H1 (cell line): ENCODE measurements at regions not wholly inside any gene's neighbourhood (a gene's known extent, or its start where the extent isn't known, plus 50 kb on each side); places are given as distances from the start of the nearest gene placed in this dataset.

Source experiments
- CTCF ChIA-PET: fragments of 300-600 bp; sonication (Branson Sonifier 250); formaldehyde crosslinking; loops from one replicate; lab custom pipeline; 2021; ENCODE audit not compliant: partially characterized antibody; lab: Charles Lee
- POLR2A ChIA-PET: fragments of 300-600 bp; sonication (Branson Sonifier 250); formaldehyde crosslinking; loops from one replicate; lab custom pipeline; 2021; ENCODE audit warnings: inconsistent platforms; ENCODE audit not compliant: partially characterized antibody; lab: Charles Lee
- DNase-seq, 2 experiments: peaks; one replicate each; pipeline versions ENCODE4 v3.0.0 to v3.0.0-alpha.2; 2010 to 2022; ENCODE audit warnings: low spot score in 2 of 2, low read depth in 1 of 2, mixed read lengths in 1 of 2
- FAIRE-seq: peaks from 2 replicates; lab custom pipeline; 2011; peaks lifted over from hg19 to GRCh38; lab: Jason Lieb, UNC
- H2AFZ ChIP-seq: 2 replicates; pipeline ENCODE4 v1.8.1; 2012; ENCODE audit warnings: low read length, inconsistent platforms
- H2AK5ac ChIP-seq: 2 replicates; pipeline ENCODE4 v1.6.1; 2013; ENCODE audit warnings: low read depth, low read length
- H2BK120ac ChIP-seq: replicated peaks from 2 replicates; pipeline ENCODE3; 2013; ENCODE audit warnings: low read depth, low read length, inconsistent platforms
- H2BK12ac ChIP-seq: 2 replicates; pipeline ENCODE4 v1.6.1; 2013; ENCODE audit warnings: low read depth, low read length
- H2BK15ac ChIP-seq: 2 replicates; pipeline ENCODE4 v1.6.1; 2013; ENCODE audit warnings: low read length
- H2BK20ac ChIP-seq: 2 replicates; pipeline ENCODE4 v1.6.1; 2013; ENCODE audit warnings: low read length
- H2BK5ac ChIP-seq: 2 replicates; pipeline ENCODE4 v1.6.1; 2013; ENCODE audit warnings: low read depth, low read length
- H3K14ac ChIP-seq: 2 replicates; pipeline ENCODE4 v1.6.1; 2013; ENCODE audit warnings: inconsistent platforms; ENCODE audit not compliant: insufficient read length
- H3K18ac ChIP-seq: 2 replicates; pipeline ENCODE4 v1.6.1; 2013; ENCODE audit warnings: low read length; ENCODE audit errors: extremely low read depth
- H3K23ac ChIP-seq: 2 replicates; pipeline ENCODE4 v1.6.1; 2013; ENCODE audit warnings: inconsistent platforms; ENCODE audit not compliant: insufficient read length
- H3K23me2 ChIP-seq: 2 replicates; pipeline ENCODE4 v1.6.1; 2013; ENCODE audit warnings: low read depth, low read length
- H3K27ac ChIP-seq: 2 replicates; pipeline ENCODE4 v1.6.1; 2011; ENCODE audit warnings: low read depth, low read length, inconsistent platforms
- H3K27me3 ChIP-seq, 4 experiments: replicated peaks in 1 of 4; 1 replicate in 1 of 4; 2 replicates in 3 of 4; pipeline versions ENCODE4 v1.6.1 to v1.8.1; 2011 to 2013; ENCODE audit warnings: low read length in 3 of 4, mild to moderate bottlenecking in 3 of 4, inconsistent platforms in 2 of 4, mixed read lengths in 2 of 4, moderate library complexity in 1 of 4; ENCODE audit not compliant: control insufficient read depth in 3 of 4, insufficient read depth in 3 of 4; ENCODE audit errors: extremely low read depth in 1 of 4
- H3K36me3 ChIP-seq, 4 experiments: 2 replicates each; pipeline versions ENCODE4 v1.6.1 to v1.8.1; 2011 to 2013; ENCODE audit warnings: mild to moderate bottlenecking in 4 of 4, low read length in 3 of 4, moderate library complexity in 2 of 4, control low read depth in 1 of 4, inconsistent platforms in 1 of 4; ENCODE audit not compliant: insufficient read depth in 4 of 4, control insufficient read depth in 2 of 4
- H3K4ac ChIP-seq: replicated peaks from 2 replicates; pipeline ENCODE3; 2013; ENCODE audit warnings: low read length, low read depth, mixed read lengths, inconsistent platforms; ENCODE audit not compliant: insufficient read length
- H3K4me1 ChIP-seq, 4 experiments: replicated peaks in 1 of 4; 1 replicate in 1 of 4; 2 replicates in 3 of 4; pipeline versions ENCODE4 v1.6.1 to v1.8.1; 2011 to 2013; ENCODE audit warnings: low read length in 3 of 4, inconsistent platforms in 2 of 4, mixed read lengths in 1 of 4; ENCODE audit not compliant: insufficient read depth in 4 of 4, control insufficient read depth in 3 of 4
- H3K4me2 ChIP-seq, 2 experiments: 2 replicates each; pipeline versions ENCODE4 v1.6.1 to v1.8.1; 2011 to 2013; ENCODE audit warnings: low read depth in 2 of 2, low read length in 2 of 2, control low read depth in 1 of 2, inconsistent platforms in 1 of 2, mild to moderate bottlenecking in 1 of 2; ENCODE audit not compliant: insufficient read depth in 1 of 2
- H3K4me3 ChIP-seq, 4 experiments: fragments of 200-600, 300-600 bp in 1 of 4; sonication (generic), shearing (Covaris generic), sonication (Bioruptor Twin) in 1 of 4; 2 replicates each; pipeline versions ENCODE4 v1.5.1 to v1.8.1; 2011 to 2016; ENCODE audit warnings: low read length in 4 of 4, low read depth in 3 of 4, control low read depth in 2 of 4, inconsistent platforms in 2 of 4, mild to moderate bottlenecking in 2 of 4, mixed read lengths in 1 of 4, moderate library complexity in 1 of 4; ENCODE audit not compliant: insufficient read depth in 2 of 4; ENCODE audit errors: extremely low read depth in 1 of 4
- H3K56ac ChIP-seq: replicated peaks from 2 replicates; pipeline ENCODE3; 2013; ENCODE audit warnings: low read depth, mild to moderate bottlenecking, mixed read lengths, low read length, inconsistent platforms; ENCODE audit not compliant: insufficient read length
- H3K79me1 ChIP-seq: 2 replicates; pipeline ENCODE4 v1.6.1; 2013; ENCODE audit warnings: low read depth, low read length, control low read depth
- H3K79me2 ChIP-seq, 2 experiments: 2 replicates each; pipeline versions ENCODE4 v1.6.1 to v1.8.1; 2012 to 2013; ENCODE audit warnings: low read length in 2 of 2, mild to moderate bottlenecking in 2 of 2, inconsistent platforms in 1 of 2; ENCODE audit not compliant: insufficient read depth in 2 of 2, control insufficient read depth in 1 of 2
- H3K9ac ChIP-seq, 4 experiments: replicated peaks in 1 of 4; 1 replicate in 1 of 4; 2 replicates in 3 of 4; pipeline versions ENCODE4 v1.6.1 to v1.8.1; 2011 to 2013; ENCODE audit warnings: low read depth in 3 of 4, low read length in 3 of 4, control low read depth in 2 of 4, mild to moderate bottlenecking in 2 of 4, moderate library complexity in 2 of 4, inconsistent platforms in 1 of 4; ENCODE audit errors: extremely low read depth in 1 of 4
- H3K9me3 ChIP-seq, 2 experiments: 2 replicates each; pipeline versions ENCODE4 v1.6.1 to v1.8.1; 2012 to 2013; ENCODE audit warnings: mild to moderate bottlenecking in 2 of 2, moderate library complexity in 2 of 2, control low read depth in 1 of 2, inconsistent platforms in 1 of 2, low read depth in 1 of 2, low read length in 1 of 2, mixed read lengths in 1 of 2; ENCODE audit not compliant: insufficient read depth in 2 of 2
- H4K20me1 ChIP-seq, 2 experiments: replicated peaks in 1 of 2; 2 replicates each; pipeline versions ENCODE3 to v1.8.1; 2011 to 2013; ENCODE audit warnings: inconsistent platforms in 2 of 2, low read length in 2 of 2, mild to moderate bottlenecking in 1 of 2; ENCODE audit not compliant: insufficient read depth in 2 of 2, control insufficient read depth in 1 of 2
- H4K5ac ChIP-seq: 2 replicates; pipeline ENCODE4 v1.6.1; 2013; ENCODE audit warnings: low read length, low read depth, mixed read lengths, inconsistent platforms; ENCODE audit not compliant: insufficient read length
- H4K8ac ChIP-seq: 2 replicates; pipeline ENCODE4 v1.8.0; 2013; ENCODE audit warnings: mild to moderate bottlenecking, moderate library complexity, low read length, inconsistent platforms; ENCODE audit not compliant: insufficient read depth; ENCODE audit errors: extremely low read depth
- H4K91ac ChIP-seq: replicated peaks from 2 replicates; pipeline ENCODE3; 2013; ENCODE audit warnings: low read length, mixed read lengths, inconsistent platforms; ENCODE audit not compliant: insufficient read length
- ATF3 ChIP-seq: IDR thresholded peaks from 2 replicates; pipeline ENCODE4 v1.6.1; 2011; ENCODE audit warnings: low read depth, mild to moderate bottlenecking, low read length; ENCODE audit not compliant: insufficient read depth
- CTBP2 ChIP-seq: IDR thresholded peaks from 2 replicates; pipeline ENCODE4 v1.7.0; 2011; ENCODE audit warnings: borderline replicate concordance, mild to moderate bottlenecking, moderate library complexity, mixed read lengths, low read length; ENCODE audit not compliant: insufficient read depth, insufficient read length
- EP300 ChIP-seq, 2 experiments: IDR thresholded peaks; 1 replicate in 1 of 2; 2 replicates in 1 of 2; pipeline ENCODE4 v1.6.1; 2011 to 2012; ENCODE audit warnings: low read depth in 2 of 2, low read length in 2 of 2, mild to moderate bottlenecking in 2 of 2, borderline replicate concordance in 1 of 2, inconsistent platforms in 1 of 2, moderate library complexity in 1 of 2
- FOSL1 ChIP-seq: IDR thresholded peaks from 2 replicates; pipeline ENCODE4 v1.6.1; 2011; ENCODE audit warnings: mild to moderate bottlenecking, low read depth, low read length, moderate library complexity; ENCODE audit not compliant: insufficient read depth
- HDAC2 ChIP-seq, 2 experiments: fragments of 300-600 bp in 1 of 2; sonication (generic) in 1 of 2; IDR thresholded peaks; 2 replicates each; pipeline ENCODE4 v1.6.1; 2011 to 2012; ENCODE audit warnings: low read depth in 2 of 2, low read length in 2 of 2, mild to moderate bottlenecking in 2 of 2, moderate library complexity in 2 of 2, borderline replicate concordance in 1 of 2, inconsistent platforms in 1 of 2
- HDAC6 ChIP-seq: IDR thresholded peaks from one replicate; pipeline ENCODE4 v1.7.1; 2012; ENCODE audit warnings: low read depth, mild to moderate bottlenecking, inconsistent platforms, low read length, moderate library complexity
- RXRA ChIP-seq: IDR thresholded peaks from 2 replicates; pipeline ENCODE4 v1.6.1; 2011; ENCODE audit warnings: low read depth, mild to moderate bottlenecking, low read length, moderate library complexity; ENCODE audit not compliant: insufficient read depth
- SP1 ChIP-seq: IDR thresholded peaks from 2 replicates; pipeline ENCODE4 v1.6.1; 2011; ENCODE audit warnings: low read depth, low read length
- TAF1 ChIP-seq: IDR thresholded peaks from 2 replicates; pipeline ENCODE4 v1.6.1; 2011; ENCODE audit warnings: mild to moderate bottlenecking, low read depth, low read length
- ZNF274 ChIP-seq: IDR thresholded peaks from 2 replicates; pipeline ENCODE4 v1.7.0; 2012; ENCODE audit warnings: low read length, borderline replicate concordance; ENCODE audit errors: extremely low read depth
- WGBS, 2 experiments: shearing (Covaris generic) in 1 of 2; methylation state at CpG; one replicate each; pipeline versions ENCODE4 v1.1.6 to v1.1.7; 2013 to 2015; ENCODE audit warnings: low lambda C conversion rate in 2 of 2, mixed read lengths in 2 of 2, inconsistent platforms in 1 of 2, low coverage in 1 of 2, missing lambda C conversion rate in 1 of 2; ENCODE audit not compliant: insufficient replicate concordance in 2 of 2, insufficient coverage in 1 of 2, insufficient read length in 1 of 2; ENCODE audit errors: extremely low coverage in 1 of 2, missing lambda C conversion rate in 1 of 2; 5-methylcytosine and 5-hydroxymethylcytosine counted together

- Histone ChIP-seq H2BK12ac (no peak overlapping the region; the same call in 1 of the 2 replicates), H3K18ac (no peak overlapping the region; the same call in 1 of the 2 replicates), H3K23me2 (no peaks in the 10 kb centered on the region), H4K8ac (no peak overlapping the region), H2BK20ac (0 out of 2 replicates have a peak overlapping the region, but pooled peaks have one; percentile 39), H3K56ac (no peak overlapping the region), H3K9ac (no peak overlapping the region), H3K4ac (no peak overlapping the region), H3K27ac (no peak overlapping the region; the same call in 1 of the 2 replicates), H2BK5ac (no peak overlapping the region), H2AFZ (no peak overlapping the region), H3K4me3 (no peak overlapping the region; a peak in 1 of 8 replicates), H3K23ac (no peak overlapping the region), H3K36me3 (no peaks in the 10 kb centered on the region), H4K20me1 (no peaks in the 10 kb centered on the region), H3K9me3 (no peaks in the 10 kb centered on the region), H3K79me2 (no peaks in the 10 kb centered on the region), H4K5ac (no peak overlapping the region), H3K14ac (no peak overlapping the region), H3K27me3 (no peaks in the 10 kb centered on the region), H2BK15ac (no peak overlapping the region), H2BK120ac (no peak overlapping the region), H3K4me1 (peaks cover 0 to 15% (median 7%) of the 10 kb centered on the region in 4 experiments; a peak in 4 of 7 replicates), H4K91ac (no peak overlapping the region), H3K4me2 (peak overlapping the region in 1 of 2 experiments; percentile 11; a peak in 1 of 4 replicates), H2AK5ac (no peak overlapping the region; the same call in 1 of the 2 replicates), H3K79me1 (no peaks in the 10 kb centered on the region)
- CTCF ChIA-PET, result interaction anchor here (0.7 to 1.3 kb wide), 3 partner anchors 12 to 49 kb away, joined by 3 read pairs; no protein-coding TSS in a partner anchor
- WGBS, 2 experiments, result 73% methylated on average over 5 of the region's 5 CpGs; no CpG with 5 or more reads in 1 of the 2 experiments
- FAIRE-seq, result no peak
- POLR2A ChIA-PET, result no interaction called here
- DNase-seq, result peak; percentile 39 to 53
- TF ChIP-seq HDAC6, result no peak
- TF ChIP-seq FOSL1, result no peak
- TF ChIP-seq RXRA, result no peak
- TF ChIP-seq SP1, result peak; percentile 40; the same call in 1 of the 2 replicates
- peak; percentile 68 to 94; a peak in 3 of 4 replicates for TF ChIP-seq HDAC2 (IDR thresholded peaks at IDR 0.05; ENCODE audit: borderline replicate concordance in 1 of 2, low read depth in 2 of 2, low read length in 2 of 2)
- TF ChIP-seq CTBP2, result no peak
- TF ChIP-seq ZNF274, result no peak
- no peak; a peak in 1 of 3 replicates for TF ChIP-seq EP300 (IDR thresholded peaks at IDR 0.05; ENCODE audit: borderline replicate concordance in 1 of 2, low read depth in 2 of 2, low read length in 2 of 2)
- TF ChIP-seq TAF1, result no peak
- TF ChIP-seq ATF3, result no peak
Observed at GRCh38 chr5:107744418-107745330, 73.9 kb upstream of the EFNA5 start.
